ENCODE measurements at regions not wholly inside any gene's neighbourhood (a gene's known extent, or its start where the extent isn't known, plus 50 kb on each side); places are given as distances from the start of the nearest gene placed in this dataset.

GRCh38 chrX:109934434-109934833 is 68.5 kb upstream of the TMEM164 start:
- H3K9ac ChIP-seq (ENCODE audit: low read length) = no peak overlapping the region
- TF ChIP-seq, protein P1, sequence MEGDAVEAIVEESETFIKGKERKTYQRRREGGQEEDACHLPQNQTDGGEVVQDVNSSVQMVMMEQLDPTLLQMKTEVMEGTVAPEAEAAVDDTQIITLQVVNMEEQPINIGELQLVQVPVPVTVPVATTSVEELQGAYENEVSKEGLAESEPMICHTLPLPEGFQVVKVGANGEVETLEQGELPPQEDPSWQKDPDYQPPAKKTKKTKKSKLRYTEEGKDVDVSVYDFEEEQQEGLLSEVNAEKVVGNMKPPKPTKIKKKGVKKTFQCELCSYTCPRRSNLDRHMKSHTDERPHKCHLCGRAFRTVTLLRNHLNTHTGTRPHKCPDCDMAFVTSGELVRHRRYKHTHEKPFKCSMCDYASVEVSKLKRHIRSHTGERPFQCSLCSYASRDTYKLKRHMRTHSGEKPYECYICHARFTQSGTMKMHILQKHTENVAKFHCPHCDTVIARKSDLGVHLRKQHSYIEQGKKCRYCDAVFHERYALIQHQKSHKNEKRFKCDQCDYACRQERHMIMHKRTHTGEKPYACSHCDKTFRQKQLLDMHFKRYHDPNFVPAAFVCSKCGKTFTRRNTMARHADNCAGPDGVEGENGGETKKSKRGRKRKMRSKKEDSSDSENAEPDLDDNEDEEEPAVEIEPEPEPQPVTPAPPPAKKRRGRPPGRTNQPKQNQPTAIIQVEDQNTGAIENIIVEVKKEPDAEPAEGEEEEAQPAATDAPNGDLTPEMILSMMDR (IDR thresholded peaks at IDR 0.05; ENCODE audit: insufficient read depth, low read depth, low read length) = no peak
- no peak for TF ChIP-seq EZH2 (IDR thresholded peaks at IDR 0.05; ENCODE audit: insufficient read depth, low read length)
- FAIRE-seq = no peak
- Mint-ChIP-seq H3K4me3 (ENCODE audit: unreplicated experiment) (no peak overlapping the region), H3K9me3 (ENCODE audit: unreplicated experiment) (no peaks in the 10 kb centered on the region), H3K4me1 (ENCODE audit: low read depth, unreplicated experiment) (peaks cover 7% of the 10 kb centered on the region), H3K36me3 (ENCODE audit: low read depth, unreplicated experiment) (no peaks in the 10 kb centered on the region), H3K27me3 (ENCODE audit: low read depth, unreplicated experiment) (no peaks in the 10 kb centered on the region), H3K27ac (ENCODE audit: unreplicated experiment) (no peak overlapping the region)
- peak; percentile 57 for DNase-seq (ENCODE audit: low read depth)
- no peaks in the 10 kb centered on the region for H3K27me3 ChIP-seq (ENCODE audit: insufficient read depth, low read length)
- H4K20me1 ChIP-seq (ENCODE audit: insufficient read depth, low read length) = no peaks in the 10 kb centered on the region
- no peaks in the 10 kb centered on the region for H3K36me3 ChIP-seq (ENCODE audit: insufficient read depth, low read length)
- no peaks in the 10 kb centered on the region for H3K79me2 ChIP-seq (ENCODE audit: insufficient read depth, low read length)
- H3K4me2 ChIP-seq (ENCODE audit: low read length) = no peak overlapping the region
- H3K4me3 ChIP-seq (ENCODE audit: insufficient read depth, low read depth, low read length) = no peak overlapping the region
- H3K9me3 ChIP-seq (ENCODE audit: insufficient read depth, low read depth, low read length) = no peaks in the 10 kb centered on the region
- no peak overlapping the region for H2AFZ ChIP-seq (ENCODE audit: low read depth, low read length)
- H3K27ac ChIP-seq (ENCODE audit: low read depth, low read length) = no peak overlapping the region
- H3K4me1 ChIP-seq (ENCODE audit: insufficient read depth, low read length) = no peaks in the 10 kb centered on the region

GRCh38 chrX:109934935-109935334 is 68.0 kb upstream of the TMEM164 start:
- Mint-ChIP-seq H3K4me1 (ENCODE audit: low read depth, unreplicated experiment) (peaks cover 7% of the 10 kb centered on the region), H3K27ac (ENCODE audit: unreplicated experiment) (no peak overlapping the region), H3K27me3 (ENCODE audit: low read depth, unreplicated experiment) (no peaks in the 10 kb centered on the region), H3K4me3 (ENCODE audit: unreplicated experiment) (no peak overlapping the region), H3K36me3 (ENCODE audit: low read depth, unreplicated experiment) (no peaks in the 10 kb centered on the region), H3K9me3 (ENCODE audit: unreplicated experiment) (no peaks in the 10 kb centered on the region)
- Histone ChIP-seq H2AFZ (ENCODE audit: low read depth, low read length) (no peak overlapping the region), H3K27ac (ENCODE audit: low read depth, low read length) (no peak overlapping the region), H3K4me3 (ENCODE audit: insufficient read depth, low read depth, low read length) (no peak overlapping the region), H4K20me1 (ENCODE audit: insufficient read depth, low read length) (no peaks in the 10 kb centered on the region), H3K27me3 (ENCODE audit: insufficient read depth, low read length) (no peaks in the 10 kb centered on the region), H3K4me2 (ENCODE audit: low read length) (no peak overlapping the region), H3K4me1 (ENCODE audit: insufficient read depth, low read length) (no peaks in the 10 kb centered on the region), H3K9me3 (ENCODE audit: insufficient read depth, low read depth, low read length) (no peaks in the 10 kb centered on the region), H3K36me3 (ENCODE audit: insufficient read depth, low read length) (no peaks in the 10 kb centered on the region), H3K79me2 (ENCODE audit: insufficient read depth, low read length) (no peaks in the 10 kb centered on the region), H3K9ac (ENCODE audit: low read length) (no peak overlapping the region)
- peak; percentile 81 for FAIRE-seq
- DNase-seq (ENCODE audit: low read depth) = peak; percentile 7
- no peak for TF ChIP-seq EZH2 (IDR thresholded peaks at IDR 0.05; ENCODE audit: insufficient read depth, low read length)
- TF ChIP-seq, protein P1 (IDR thresholded peaks at IDR 0.05; ENCODE audit: insufficient read depth, low read depth, low read length) = no peak

DNA sequence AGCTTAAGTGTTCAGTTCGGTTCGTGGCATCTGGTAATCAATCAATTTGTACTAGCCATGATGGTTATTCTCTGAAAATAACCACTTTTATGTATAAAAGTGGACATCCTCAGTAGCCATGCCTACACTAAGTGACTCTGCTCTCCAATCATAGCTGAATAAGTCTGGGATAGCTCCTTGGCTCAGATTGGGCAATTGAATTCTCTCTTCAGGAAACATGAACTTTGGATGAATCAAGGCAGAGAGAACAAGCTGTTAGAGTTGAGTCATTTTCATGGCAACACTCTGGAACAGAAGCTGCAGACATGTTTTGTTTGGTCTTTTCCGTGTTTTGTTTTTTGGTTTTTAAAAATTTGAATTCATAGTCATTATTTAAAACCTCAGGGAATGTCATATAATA is 66.8 kb upstream of the TMEM164 start:
- no peak for TF ChIP-seq EZH2 (IDR thresholded peaks at IDR 0.05; ENCODE audit: insufficient read depth, low read length)
- TF ChIP-seq, protein P1 (IDR thresholded peaks at IDR 0.05; ENCODE audit: insufficient read depth, low read depth, low read length) = no peak
- Histone ChIP-seq H3K27ac (ENCODE audit: low read depth, low read length) (no peak overlapping the region), H3K27me3 (ENCODE audit: insufficient read depth, low read length) (no peaks in the 10 kb centered on the region), H3K36me3 (ENCODE audit: insufficient read depth, low read length) (no peaks in the 10 kb centered on the region), H3K4me1 (ENCODE audit: insufficient read depth, low read length) (no peaks in the 10 kb centered on the region), H3K4me2 (ENCODE audit: low read length) (no peak overlapping the region), H3K79me2 (ENCODE audit: insufficient read depth, low read length) (no peaks in the 10 kb centered on the region), H3K9ac (ENCODE audit: low read length) (no peak overlapping the region), H3K9me3 (ENCODE audit: insufficient read depth, low read depth, low read length) (no peaks in the 10 kb centered on the region), H4K20me1 (ENCODE audit: insufficient read depth, low read length) (no peaks in the 10 kb centered on the region), H2AFZ (ENCODE audit: low read depth, low read length) (no peak overlapping the region), H3K4me3 (ENCODE audit: insufficient read depth, low read depth, low read length) (no peak overlapping the region)
- FAIRE-seq (peak; percentile 41), DNase-seq (ENCODE audit: low read depth) (no peak)
- no peaks in the 10 kb centered on the region for H3K9me3 Mint-ChIP-seq (ENCODE audit: unreplicated experiment)
- H3K4me1 Mint-ChIP-seq (ENCODE audit: low read depth, unreplicated experiment) = peaks cover 7% of the 10 kb centered on the region
- no peaks in the 10 kb centered on the region for H3K27me3 Mint-ChIP-seq (ENCODE audit: low read depth, unreplicated experiment)
- no peak overlapping the region for H3K4me3 Mint-ChIP-seq (ENCODE audit: unreplicated experiment)
- no peaks in the 10 kb centered on the region for H3K36me3 Mint-ChIP-seq (ENCODE audit: low read depth, unreplicated experiment)
- no peak overlapping the region for H3K27ac Mint-ChIP-seq (ENCODE audit: unreplicated experiment)
